GM12878 (cell line): ENCODE measurements at regions not wholly inside any gene's neighbourhood (a gene's known extent, or its start where the extent isn't known, plus 50 kb on each side); places are given as distances from the start of the nearest gene placed in this dataset.

ENCODE experiments used
- ASH2L ChIP-seq: fragments of 300-600, 200-600 bp; sonication (generic); IDR thresholded peaks from 2 replicates; pipeline ENCODE4 v1.6.1; 2017; ENCODE audit warnings: low read depth, mild to moderate bottlenecking, borderline replicate concordance
- IKZF1 ChIP-seq: fragments of 450-650 bp; conservative IDR thresholded peaks from 2 replicates; pipeline ENCODE4 v1.6.1; 2017; ENCODE audit warnings: antibody characterized with exemption, mild to moderate bottlenecking
- LARP7 ChIP-seq: fragments of 450-650 bp; IDR thresholded peaks from 2 replicates; pipeline ENCODE4 v1.6.1; 2017; ENCODE audit warnings: mild to moderate bottlenecking
- NBN ChIP-seq: fragments of 450-650 bp; IDR thresholded peaks from 2 replicates; pipeline ENCODE4 v1.6.1; 2016
- NR2F1 ChIP-seq: fragments of 450-650 bp; conservative IDR thresholded peaks from 2 replicates; pipeline ENCODE4 v1.6.1; 2017; ENCODE audit warnings: mild to moderate bottlenecking
- RUNX3 ChIP-seq: IDR thresholded peaks from 2 replicates; pipeline ENCODE4 v1.6.1; 2012; ENCODE audit warnings: low read length, inconsistent platforms
- SUZ12 ChIP-seq: fragments of 200-600 bp; sonication (generic); IDR thresholded peaks from one replicate; pipeline ENCODE4 v1.6.1; 2018; ENCODE audit warnings: antibody characterized with exemption, mild to moderate bottlenecking; ENCODE audit not compliant: unreplicated experiment
- TF ChIP-seq, protein P1 (sequence below): fragments of 150-350 bp; IDR thresholded peaks from 2 replicates; pipeline ENCODE4 v1.6.1; 2016; ENCODE audit warnings: low read depth, low read length
- TF ChIP-seq, protein P2 (sequence below): fragments of 450-650 bp; conservative IDR thresholded peaks from 2 replicates; pipeline ENCODE4 v1.6.1; 2017; ENCODE audit warnings: mild to moderate bottlenecking, moderate library complexity

DNA sequence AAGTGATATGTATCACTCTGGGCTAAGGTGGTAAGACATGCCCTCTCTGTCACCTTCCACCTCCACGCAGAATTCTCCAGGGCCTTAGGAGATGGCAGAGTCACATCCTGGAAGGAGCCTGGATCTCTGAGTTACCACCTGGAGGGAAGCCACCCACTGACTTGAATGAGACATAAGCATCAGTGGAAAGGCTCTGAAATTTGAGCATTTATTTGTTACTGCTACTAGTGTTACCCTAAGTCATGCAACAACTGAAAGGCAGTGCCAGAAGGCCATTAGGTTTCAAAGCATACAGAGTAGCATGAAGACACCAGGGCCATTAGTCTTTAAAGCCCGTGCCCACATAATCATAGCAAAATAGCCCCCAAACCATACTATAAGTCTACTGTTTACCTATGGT is 230.3 kb upstream of the IRF2BP2 start (continued):
- TF ChIP-seq, protein P1, sequence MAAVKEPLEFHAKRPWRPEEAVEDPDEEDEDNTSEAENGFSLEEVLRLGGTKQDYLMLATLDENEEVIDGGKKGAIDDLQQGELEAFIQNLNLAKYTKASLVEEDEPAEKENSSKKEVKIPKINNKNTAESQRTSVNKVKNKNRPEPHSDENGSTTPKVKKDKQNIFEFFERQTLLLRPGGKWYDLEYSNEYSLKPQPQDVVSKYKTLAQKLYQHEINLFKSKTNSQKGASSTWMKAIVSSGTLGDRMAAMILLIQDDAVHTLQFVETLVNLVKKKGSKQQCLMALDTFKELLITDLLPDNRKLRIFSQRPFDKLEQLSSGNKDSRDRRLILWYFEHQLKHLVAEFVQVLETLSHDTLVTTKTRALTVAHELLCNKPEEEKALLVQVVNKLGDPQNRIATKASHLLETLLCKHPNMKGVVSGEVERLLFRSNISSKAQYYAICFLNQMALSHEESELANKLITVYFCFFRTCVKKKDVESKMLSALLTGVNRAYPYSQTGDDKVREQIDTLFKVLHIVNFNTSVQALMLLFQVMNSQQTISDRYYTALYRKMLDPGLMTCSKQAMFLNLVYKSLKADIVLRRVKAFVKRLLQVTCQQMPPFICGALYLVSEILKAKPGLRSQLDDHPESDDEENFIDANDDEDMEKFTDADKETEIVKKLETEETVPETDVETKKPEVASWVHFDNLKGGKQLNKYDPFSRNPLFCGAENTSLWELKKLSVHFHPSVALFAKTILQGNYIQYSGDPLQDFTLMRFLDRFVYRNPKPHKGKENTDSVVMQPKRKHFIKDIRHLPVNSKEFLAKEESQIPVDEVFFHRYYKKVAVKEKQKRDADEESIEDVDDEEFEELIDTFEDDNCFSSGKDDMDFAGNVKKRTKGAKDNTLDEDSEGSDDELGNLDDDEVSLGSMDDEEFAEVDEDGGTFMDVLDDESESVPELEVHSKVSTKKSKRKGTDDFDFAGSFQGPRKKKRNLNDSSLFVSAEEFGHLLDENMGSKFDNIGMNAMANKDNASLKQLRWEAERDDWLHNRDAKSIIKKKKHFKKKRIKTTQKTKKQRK: no peak
- TF ChIP-seq RUNX3 (no peak), NBN (no peak), ASH2L (no peak), NR2F1 (no peak), LARP7 (no peak), IKZF1 (no peak), SUZ12 (no peak)
- TF ChIP-seq, protein P2, sequence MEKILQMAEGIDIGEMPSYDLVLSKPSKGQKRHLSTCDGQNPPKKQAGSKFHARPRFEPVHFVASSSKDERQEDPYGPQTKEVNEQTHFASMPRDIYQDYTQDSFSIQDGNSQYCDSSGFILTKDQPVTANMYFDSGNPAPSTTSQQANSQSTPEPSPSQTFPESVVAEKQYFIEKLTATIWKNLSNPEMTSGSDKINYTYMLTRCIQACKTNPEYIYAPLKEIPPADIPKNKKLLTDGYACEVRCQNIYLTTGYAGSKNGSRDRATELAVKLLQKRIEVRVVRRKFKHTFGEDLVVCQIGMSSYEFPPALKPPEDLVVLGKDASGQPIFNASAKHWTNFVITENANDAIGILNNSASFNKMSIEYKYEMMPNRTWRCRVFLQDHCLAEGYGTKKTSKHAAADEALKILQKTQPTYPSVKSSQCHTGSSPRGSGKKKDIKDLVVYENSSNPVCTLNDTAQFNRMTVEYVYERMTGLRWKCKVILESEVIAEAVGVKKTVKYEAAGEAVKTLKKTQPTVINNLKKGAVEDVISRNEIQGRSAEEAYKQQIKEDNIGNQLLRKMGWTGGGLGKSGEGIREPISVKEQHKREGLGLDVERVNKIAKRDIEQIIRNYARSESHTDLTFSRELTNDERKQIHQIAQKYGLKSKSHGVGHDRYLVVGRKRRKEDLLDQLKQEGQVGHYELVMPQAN: no peak
